ENCODE measurements at regions not wholly inside any gene's neighbourhood (a gene's known extent, or its start where the extent isn't known, plus 50 kb on each side); places are given as distances from the start of the nearest gene placed in this dataset.

DNA sequence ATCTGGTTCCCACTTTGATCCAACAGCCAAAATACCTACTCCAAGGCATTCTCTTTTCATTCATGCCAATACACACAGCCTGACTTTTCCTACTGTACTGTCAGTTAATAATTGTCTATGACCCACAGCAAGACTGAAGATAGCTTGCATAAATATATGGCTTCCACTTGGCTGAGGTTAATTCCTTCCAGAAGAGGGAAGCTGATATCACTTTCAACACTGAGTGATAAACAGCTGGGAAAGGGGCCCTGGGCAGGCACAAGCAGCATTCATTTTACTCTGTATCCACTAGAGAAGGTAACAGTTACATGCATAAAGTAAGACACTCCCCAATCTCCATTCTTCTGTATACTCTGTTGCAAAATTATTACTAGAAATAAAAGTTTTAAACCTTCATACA is 200.2 kb upstream of the UGT8 start:
- intact Hi-C loops (cut with micrococcal nuclease), result no loop called here
- H4K20me1 ChIP-seq (ENCODE audit: control insufficient read depth, insufficient read depth, low read length, poor library complexity, severe bottlenecking), result no peaks in the 10 kb centered on the region
- H3K4me3 Mint-ChIP-seq, result no peak overlapping the region
- no peaks in the 10 kb centered on the region for H3K9me3 Mint-ChIP-seq (ENCODE audit: insufficient read depth)
- no peaks in the 10 kb centered on the region for H3K36me3 ChIP-seq (replicated peaks in 1 of 2; ENCODE audit: control extremely low read depth in 1 of 2, control insufficient read depth in 1 of 2, extremely low read depth in 1 of 2, insufficient read depth in 2 of 2, low read length in 1 of 2)
- H3K4me1 ChIP-seq (ENCODE audit: control insufficient read depth in 2 of 2, insufficient read depth in 2 of 2, low read length in 2 of 2), result no peaks in the 10 kb centered on the region
- H3K79me2 ChIP-seq (ENCODE audit: control insufficient read depth, insufficient read depth, low read length), result no peaks in the 10 kb centered on the region
- no peak for ATAC-seq (ENCODE audit: low read depth)
- no peak overlapping the region for H3K27ac Mint-ChIP-seq
- no peak overlapping the region for H3K4me2 ChIP-seq (replicated peaks; ENCODE audit: low read depth, low read length, poor library complexity, severe bottlenecking)
- ChIA-PET CTCF (interaction anchor here (1.5 to 1.7 kb wide), 2 partner anchors 18 to 297 kb away, joined by 3 to 4 read pairs; no protein-coding TSS in a partner anchor), POLR2A (no interaction called here)
- H2AFZ ChIP-seq (ENCODE audit: insufficient read depth, low read depth, low read length, poor library complexity, severe bottlenecking), result no peak overlapping the region
- TF ChIP-seq, protein P1, sequence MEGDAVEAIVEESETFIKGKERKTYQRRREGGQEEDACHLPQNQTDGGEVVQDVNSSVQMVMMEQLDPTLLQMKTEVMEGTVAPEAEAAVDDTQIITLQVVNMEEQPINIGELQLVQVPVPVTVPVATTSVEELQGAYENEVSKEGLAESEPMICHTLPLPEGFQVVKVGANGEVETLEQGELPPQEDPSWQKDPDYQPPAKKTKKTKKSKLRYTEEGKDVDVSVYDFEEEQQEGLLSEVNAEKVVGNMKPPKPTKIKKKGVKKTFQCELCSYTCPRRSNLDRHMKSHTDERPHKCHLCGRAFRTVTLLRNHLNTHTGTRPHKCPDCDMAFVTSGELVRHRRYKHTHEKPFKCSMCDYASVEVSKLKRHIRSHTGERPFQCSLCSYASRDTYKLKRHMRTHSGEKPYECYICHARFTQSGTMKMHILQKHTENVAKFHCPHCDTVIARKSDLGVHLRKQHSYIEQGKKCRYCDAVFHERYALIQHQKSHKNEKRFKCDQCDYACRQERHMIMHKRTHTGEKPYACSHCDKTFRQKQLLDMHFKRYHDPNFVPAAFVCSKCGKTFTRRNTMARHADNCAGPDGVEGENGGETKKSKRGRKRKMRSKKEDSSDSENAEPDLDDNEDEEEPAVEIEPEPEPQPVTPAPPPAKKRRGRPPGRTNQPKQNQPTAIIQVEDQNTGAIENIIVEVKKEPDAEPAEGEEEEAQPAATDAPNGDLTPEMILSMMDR (IDR thresholded peaks at IDR 0.05), result no peak
- no peak for TF ChIP-seq EZH2 (IDR thresholded peaks at IDR 0.05; ENCODE audit: borderline replicate concordance, insufficient read depth, low read depth, low read length, poor library complexity, severe bottlenecking)
- no peaks in the 10 kb centered on the region for H3K27me3 Mint-ChIP-seq
- H3K27ac ChIP-seq (ENCODE audit: low read length in 2 of 2), result no peak overlapping the region
- no peak overlapping the region for H3K9ac ChIP-seq (ENCODE audit: low read length)
- no peaks in the 10 kb centered on the region for H3K4me1 Mint-ChIP-seq
- H3K9me3 ChIP-seq (ENCODE audit: control extremely low read depth in 1 of 3, control insufficient read depth in 2 of 3, insufficient read depth in 1 of 3, low read length in 2 of 3), result no peaks in the 10 kb centered on the region
- DNase-seq, result no peak
- no peak overlapping the region for H3K4me3 ChIP-seq (ENCODE audit: control extremely low read depth in 1 of 5, extremely low read depth in 1 of 5, insufficient read depth in 1 of 5, low read depth in 2 of 5, low read length in 4 of 5)
- H3K27me3 ChIP-seq (replicated peaks in 1 of 4; ENCODE audit: control extremely low read depth in 1 of 4, control insufficient read depth in 3 of 4, insufficient read depth in 4 of 4, low read length in 3 of 4), result no peaks in the 10 kb centered on the region

- Mint-ChIP-seq H3K9me3 (ENCODE audit: insufficient read depth) (no peaks in the 10 kb centered on the region), H3K27ac (no peak overlapping the region), H3K4me3 (no peak overlapping the region), H3K4me1 (no peaks in the 10 kb centered on the region), H3K27me3 (no peaks in the 10 kb centered on the region)
- WGBS (ENCODE audit: insufficient coverage), result 86% methylated on average over 5 of the region's 5 CpGs
- no peaks in the 10 kb centered on the region for H3K36me3 ChIP-seq (replicated peaks in 1 of 2; ENCODE audit: control extremely low read depth in 1 of 2, control insufficient read depth in 1 of 2, extremely low read depth in 1 of 2, insufficient read depth in 2 of 2, low read length in 1 of 2)
- H3K9ac ChIP-seq (ENCODE audit: low read length), result no peak overlapping the region
- no peaks in the 10 kb centered on the region for H3K9me3 ChIP-seq (ENCODE audit: control extremely low read depth in 1 of 3, control insufficient read depth in 2 of 3, insufficient read depth in 1 of 3, low read length in 2 of 3)
- H3K4me2 ChIP-seq (replicated peaks; ENCODE audit: low read depth, low read length, poor library complexity, severe bottlenecking), result no peak overlapping the region
- no peak overlapping the region for H3K4me3 ChIP-seq (ENCODE audit: control extremely low read depth in 1 of 5, extremely low read depth in 1 of 5, insufficient read depth in 1 of 5, low read depth in 2 of 5, low read length in 4 of 5)
- intact Hi-C loops (cut with micrococcal nuclease), result no loop called here
- H3K27ac ChIP-seq (ENCODE audit: low read length in 2 of 2), result no peak overlapping the region
- no peaks in the 10 kb centered on the region for H3K4me1 ChIP-seq (ENCODE audit: control insufficient read depth in 2 of 2, insufficient read depth in 2 of 2, low read length in 2 of 2)
- TF ChIP-seq, protein P1 (IDR thresholded peaks at IDR 0.05), result no peak
- no peak for TF ChIP-seq EZH2 (IDR thresholded peaks at IDR 0.05; ENCODE audit: borderline replicate concordance, insufficient read depth, low read depth, low read length, poor library complexity, severe bottlenecking)
- no peaks in the 10 kb centered on the region for H3K27me3 ChIP-seq (replicated peaks in 1 of 4; ENCODE audit: control extremely low read depth in 1 of 4, control insufficient read depth in 3 of 4, insufficient read depth in 4 of 4, low read length in 3 of 4)
- POLR2A ChIA-PET, result no interaction called here
- CTCF ChIA-PET, result interaction anchor here (1.5 to 1.7 kb wide), 2 partner anchors 17 to 296 kb away, joined by 3 to 4 read pairs; no protein-coding TSS in a partner anchor
- no peak for ATAC-seq (ENCODE audit: low read depth)
- no peaks in the 10 kb centered on the region for H3K79me2 ChIP-seq (ENCODE audit: control insufficient read depth, insufficient read depth, low read length)
- no peak for DNase-seq
- H4K20me1 ChIP-seq (ENCODE audit: control insufficient read depth, insufficient read depth, low read length, poor library complexity, severe bottlenecking), result no peaks in the 10 kb centered on the region
- H2AFZ ChIP-seq (ENCODE audit: insufficient read depth, low read depth, low read length, poor library complexity, severe bottlenecking), result no peak overlapping the region
Observed at GRCh38 chr4:114399105-114399504, 199.5 kb upstream of the UGT8 start.
